Tibial nerve (tissue), 4 donors: ENCODE measurements at regions not wholly inside any gene's neighbourhood (a gene's known extent, or its start where the extent isn't known, plus 50 kb on each side); places are given as distances from the start of the nearest gene placed in this dataset.

Experiments
- EP300 ChIP-seq, 2 donors: sonication (generic); formaldehyde crosslinking; IDR thresholded peaks; one replicate each; pipeline ENCODE4 v1.6.1; 2017; ENCODE audit warnings: antibody characterized with exemption in 2 of 2, mild to moderate bottlenecking in 1 of 2
- POLR2A ChIP-seq, 2 donors: fragments of 450-650 bp; IDR thresholded peaks; one replicate each; pipeline ENCODE4 v1.6.1; 2017; ENCODE audit warnings: antibody characterized with exemption in 2 of 2, mild to moderate bottlenecking in 2 of 2, moderate library complexity in 2 of 2
- TF ChIP-seq, protein P1 (sequence below), 5 experiments: fragments of 200-600 bp in 3 of 5; fragments of 450-650 bp in 2 of 5; sonication (generic) in 3 of 5; IDR thresholded peaks; one replicate each; pipeline ENCODE4 v1.5.1; 2016 to 2019; ENCODE audit warnings: antibody characterized with exemption in 5 of 5, mild to moderate bottlenecking in 3 of 5, moderate library complexity in 2 of 5

- TF ChIP-seq, protein P1, sequence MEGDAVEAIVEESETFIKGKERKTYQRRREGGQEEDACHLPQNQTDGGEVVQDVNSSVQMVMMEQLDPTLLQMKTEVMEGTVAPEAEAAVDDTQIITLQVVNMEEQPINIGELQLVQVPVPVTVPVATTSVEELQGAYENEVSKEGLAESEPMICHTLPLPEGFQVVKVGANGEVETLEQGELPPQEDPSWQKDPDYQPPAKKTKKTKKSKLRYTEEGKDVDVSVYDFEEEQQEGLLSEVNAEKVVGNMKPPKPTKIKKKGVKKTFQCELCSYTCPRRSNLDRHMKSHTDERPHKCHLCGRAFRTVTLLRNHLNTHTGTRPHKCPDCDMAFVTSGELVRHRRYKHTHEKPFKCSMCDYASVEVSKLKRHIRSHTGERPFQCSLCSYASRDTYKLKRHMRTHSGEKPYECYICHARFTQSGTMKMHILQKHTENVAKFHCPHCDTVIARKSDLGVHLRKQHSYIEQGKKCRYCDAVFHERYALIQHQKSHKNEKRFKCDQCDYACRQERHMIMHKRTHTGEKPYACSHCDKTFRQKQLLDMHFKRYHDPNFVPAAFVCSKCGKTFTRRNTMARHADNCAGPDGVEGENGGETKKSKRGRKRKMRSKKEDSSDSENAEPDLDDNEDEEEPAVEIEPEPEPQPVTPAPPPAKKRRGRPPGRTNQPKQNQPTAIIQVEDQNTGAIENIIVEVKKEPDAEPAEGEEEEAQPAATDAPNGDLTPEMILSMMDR (IDR thresholded peaks at IDR 0.05), result no peak
- TF ChIP-seq POLR2A (IDR thresholded peaks at IDR 0.05), result no peak
- no peak for TF ChIP-seq EP300 (IDR thresholded peaks at IDR 0.05)
Observed at GRCh38 chr15:70545526-70545925, 217.8 kb downstream of the UACA start.
